K562 (cell line): ENCODE measurements at regions not wholly inside any gene's neighbourhood (a gene's known extent, or its start where the extent isn't known, plus 50 kb on each side); places are given as distances from the start of the nearest gene placed in this dataset.

ENCODE experiments used
- ARID1B ChIP-seq: fragments of 450-650 bp; IDR thresholded peaks from 2 replicates; pipeline ENCODE4 v1.6.1; 2016; ENCODE audit warnings: antibody characterized with exemption, mild to moderate bottlenecking, inconsistent platforms
- ARNT ChIP-seq, 2 experiments: fragments of 450-650 bp; IDR thresholded peaks; 2 replicates each; pipeline ENCODE4 v1.6.1; 2016; ENCODE audit warnings: mild to moderate bottlenecking in 1 of 2
- CREB3 ChIP-seq: fragments of 450-650 bp; conservative IDR thresholded peaks from 2 replicates; pipeline ENCODE4 v1.6.1; 2016; ENCODE audit warnings: missing genetic modification characterization, low read depth, mild to moderate bottlenecking, missing compliant biosample characterization, moderate library complexity
- FOSL1 ChIP-seq: fragments of 200-800 bp; sonication (Bioruptor generic); conservative IDR thresholded peaks from 2 replicates; pipeline ENCODE4 v1.6.1; 2016; ENCODE audit warnings: missing genetic modification characterization, missing compliant biosample characterization
- GTF2F1 ChIP-seq: IDR thresholded peaks from 2 replicates; pipeline ENCODE4 v1.6.1; 2011; ENCODE audit warnings: low read depth, low read length, improper control_type of control experiment
- HDAC2 ChIP-seq: fragments of 450-650 bp; IDR thresholded peaks from 2 replicates; pipeline ENCODE4 v1.6.1; 2016; ENCODE audit warnings: mild to moderate bottlenecking
- IRF1 ChIP-seq: sonication (generic); formaldehyde crosslinking; IDR thresholded peaks from 2 replicates; pipeline ENCODE4 v1.8.0; 2022; ENCODE audit warnings: missing genetic modification reagents, mild to moderate bottlenecking, borderline replicate concordance
- KHSRP ChIP-seq: fragments of 450-650 bp; IDR thresholded peaks from 2 replicates; pipeline ENCODE4 v1.6.1; 2017
- MAFG ChIP-seq: fragments of 450-650 bp; conservative IDR thresholded peaks from 2 replicates; pipeline ENCODE4 v1.6.1; 2016; ENCODE audit warnings: missing genetic modification characterization, missing compliant biosample characterization
- MCM3 ChIP-seq: fragments of 450-650 bp; IDR thresholded peaks from 2 replicates; pipeline ENCODE4 v1.6.1; 2016
- NR2C2 ChIP-seq, 2 experiments: fragments of 200-800 bp in 1 of 2; sonication (Bioruptor generic) in 1 of 2; sonication (generic) in 1 of 2; formaldehyde crosslinking in 1 of 2; IDR thresholded peaks; 2 replicates each; pipeline versions ENCODE4 v1.6.1 to v1.8.0; 2016 to 2022; ENCODE audit warnings: mild to moderate bottlenecking in 1 of 2, missing compliant biosample characterization in 1 of 2, missing genetic modification characterization in 1 of 2, missing genetic modification reagents in 1 of 2
- PHF8 ChIP-seq: fragments of 200-600 bp; sonication (generic); IDR thresholded peaks from 2 replicates; pipeline ENCODE4 v1.6.1; 2012; ENCODE audit warnings: mixed run types, mild to moderate bottlenecking, inconsistent platforms, low read length, moderate library complexity, borderline replicate concordance
- PHTF2 ChIP-seq: fragments of 250-450 bp; sonication (Bioruptor Pico); IDR thresholded peaks from 2 replicates; pipeline ENCODE4 v1.5.0; 2021; ENCODE audit warnings: mild to moderate bottlenecking
- SNIP1 ChIP-seq: fragments of 450-650 bp; IDR thresholded peaks from 2 replicates; pipeline ENCODE4 v1.7.1; 2017; ENCODE audit warnings: low read depth, mild to moderate bottlenecking
- THRA ChIP-seq: fragments of 450-650 bp; IDR thresholded peaks from 2 replicates; pipeline ENCODE4 v1.6.1; 2017; ENCODE audit warnings: mild to moderate bottlenecking, moderate library complexity
- YBX1 ChIP-seq: fragments of 450-650 bp; IDR thresholded peaks from 2 replicates; pipeline ENCODE4 v1.7.1; 2016; ENCODE audit warnings: mild to moderate bottlenecking
- ZNF224 ChIP-seq: sonication (generic); formaldehyde crosslinking; IDR thresholded peaks from 2 replicates; pipeline ENCODE4 v1.8.0; 2022; ENCODE audit warnings: mild to moderate bottlenecking, missing genetic modification reagents
- ZNF639 ChIP-seq, 2 experiments: fragments of 200-800 bp in 1 of 2; sonication (Bioruptor generic) in 1 of 2; sonication (generic) in 1 of 2; formaldehyde crosslinking in 1 of 2; IDR thresholded peaks in 1 of 2; conservative IDR thresholded peaks in 1 of 2; 2 replicates each; pipeline versions ENCODE4 v1.5.0 to v1.6.1; 2016 to 2020; ENCODE audit warnings: missing compliant biosample characterization in 1 of 2, missing genetic modification characterization in 1 of 2, missing genetic modification reagents in 1 of 2
- ZNF76 ChIP-seq: fragments of 250-450 bp; sonication (Bioruptor Pico); IDR thresholded peaks from 2 replicates; pipeline ENCODE4 v1.4.0; 2020; ENCODE audit warnings: mild to moderate bottlenecking, moderate library complexity, borderline replicate concordance
- TF ChIP-seq, protein P1 (sequence below), 2 experiments: fragments of 450-650 bp in 1 of 2; sonication (generic) in 1 of 2; formaldehyde crosslinking in 1 of 2; IDR thresholded peaks in 1 of 2; conservative IDR thresholded peaks in 1 of 2; 2 replicates each; pipeline versions ENCODE4 v1.6.1 to v1.8.1; 2016 to 2023; ENCODE audit warnings: mild to moderate bottlenecking in 2 of 2, moderate library complexity in 2 of 2, inconsistent platforms in 1 of 2, missing genetic modification reagents in 1 of 2
- TF ChIP-seq, protein P2 (sequence below): sonication (generic); formaldehyde crosslinking; IDR thresholded peaks from 2 replicates; pipeline ENCODE4 v1.9.0; 2022; ENCODE audit warnings: mild to moderate bottlenecking, missing genetic modification reagents

DNA sequence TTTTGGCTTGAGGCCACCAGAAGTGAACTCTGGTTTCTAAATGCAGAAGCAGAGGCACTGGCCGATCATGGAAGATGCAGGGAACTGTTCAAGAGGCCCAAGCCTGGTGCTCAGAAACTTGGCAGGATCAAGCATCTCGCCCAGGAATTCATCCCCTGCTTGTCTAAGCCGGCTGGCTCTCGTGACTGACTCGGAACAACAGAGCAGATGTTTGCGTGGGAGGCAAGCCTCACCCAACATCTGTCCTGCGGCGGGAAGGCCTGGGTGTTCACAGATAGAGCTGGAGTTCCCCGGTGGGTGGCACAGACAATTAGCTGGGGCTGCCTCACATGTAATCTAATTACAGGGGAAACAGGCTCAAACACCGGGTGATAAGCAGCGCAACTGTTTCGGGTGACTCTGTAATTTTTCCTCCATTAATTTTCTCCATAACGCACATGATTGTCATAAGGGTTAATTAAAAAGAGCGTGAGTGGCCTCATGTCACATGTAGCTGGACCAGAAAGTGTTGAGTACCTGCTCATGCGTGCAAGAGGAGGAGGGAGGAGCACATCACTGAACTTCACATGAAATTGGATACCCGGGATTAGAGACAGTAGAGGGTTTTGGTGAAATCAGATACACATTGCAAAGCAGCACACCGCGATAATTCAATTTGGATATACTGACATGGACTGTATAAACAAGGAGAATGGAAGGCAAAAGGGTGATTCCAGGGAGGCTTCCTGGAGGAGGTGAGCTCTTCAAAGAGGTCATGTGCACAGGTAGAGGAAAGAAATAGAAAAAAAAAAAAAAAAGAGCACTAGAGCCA is 180.0 kb downstream of the ETS2 start (continued):
- TF ChIP-seq ZNF639 (CRISPR knock-in tag; conservative IDR thresholded peaks at IDR 0.05 in 1 of 2, IDR thresholded peaks at IDR 0.05 in 1 of 2) (peak in 1 of 2 experiments; percentile 93; a peak in 2 of 4 replicates), ARNT (IDR thresholded peaks at IDR 0.05) (peak; percentile 47 to 64; a peak in 1 of 4 replicates), NR2C2 (CRISPR knock-in tag; IDR thresholded peaks at IDR 0.05) (no peak), NR2C2 (tag; IDR thresholded peaks at IDR 0.05) (peak; percentile 21; the same call in 1 of the 2 replicates), PHF8 (no peak), SNIP1 (no peak), MCM3 (no peak), FOSL1 (tag) (peak; percentile 69), CREB3 (tag) (0 out of 2 replicates have a peak, but pooled peaks have one; percentile 57), ARID1B (peak; percentile 96), THRA (no peak), KHSRP (peak; percentile 60), PHTF2 (CRISPR knock-in tag) (no peak), HDAC2 (no peak), IRF1 (CRISPR knock-in tag) (no peak), ZNF76 (CRISPR knock-in tag) (peak; percentile 30; the same call in 1 of the 2 replicates), GTF2F1 (no peak), MAFG (tag) (peak; percentile 45; the same call in 1 of the 2 replicates), YBX1 (no peak), ZNF224 (no peak)
- TF ChIP-seq, protein P1, sequence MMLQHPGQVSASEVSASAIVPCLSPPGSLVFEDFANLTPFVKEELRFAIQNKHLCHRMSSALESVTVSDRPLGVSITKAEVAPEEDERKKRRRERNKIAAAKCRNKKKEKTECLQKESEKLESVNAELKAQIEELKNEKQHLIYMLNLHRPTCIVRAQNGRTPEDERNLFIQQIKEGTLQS (IDR thresholded peaks at IDR 0.05): peak; percentile 20; the same call in 1 of the 2 replicates
- TF ChIP-seq, protein P1 (CRISPR knock-in tag; conservative IDR thresholded peaks at IDR 0.05): no peak
- TF ChIP-seq, protein P2, sequence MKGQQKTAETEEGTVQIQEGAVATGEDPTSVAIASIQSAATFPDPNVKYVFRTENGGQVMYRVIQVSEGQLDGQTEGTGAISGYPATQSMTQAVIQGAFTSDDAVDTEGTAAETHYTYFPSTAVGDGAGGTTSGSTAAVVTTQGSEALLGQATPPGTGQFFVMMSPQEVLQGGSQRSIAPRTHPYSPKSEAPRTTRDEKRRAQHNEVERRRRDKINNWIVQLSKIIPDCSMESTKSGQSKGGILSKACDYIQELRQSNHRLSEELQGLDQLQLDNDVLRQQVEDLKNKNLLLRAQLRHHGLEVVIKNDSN: no peak; the same call in 1 of the 2 replicates
